K562 (cell line): ENCODE measurements at regions not wholly inside any gene's neighbourhood (a gene's known extent, or its start where the extent isn't known, plus 50 kb on each side); places are given as distances from the start of the nearest gene placed in this dataset.

ENCODE experiments used
- ATAC-seq: fragments of 200-7000 bp; cut with Tn5 transposase; 3 replicates; pipeline ENCODE4 v1.9.1; 2020; ENCODE audit warnings: moderate library complexity
- BruUV-seq: library from RNA; stranded (reverse); fragments of 400-500 nt; replicated peaks from 2 replicates; lab custom pipeline; 2021; lab: Mats Ljungman, UMichigan
- CTCF ChIA-PET: fragments of 300-600 bp; formaldehyde crosslinking; extraction: SDS; loops from one replicate; lab custom pipeline; 2021; ENCODE audit warnings: low intra/inter-chr PET ratio; lab: Yijun Ruan, JAX
- POLR2A ChIA-PET: fragments of 300-600, 350-650 bp; sonication (Branson Sonifier 250); formaldehyde crosslinking; extraction: SDS; loops from one replicate; lab custom pipeline; 2021; ENCODE audit warnings: antibody characterized with exemption, inconsistent platforms; lab: Yijun Ruan, JAX
- DNase-seq, 4 experiments: peaks; one replicate each; pipeline versions ENCODE4 v3.0.0 to v3.0.0-alpha.2; 2011 to 2018; ENCODE audit warnings: low spot score in 3 of 4, mixed read lengths in 3 of 4; ENCODE audit errors: extremely low read depth in 1 of 4
- FAIRE-seq: peaks from 2 replicates; lab custom pipeline; 2011; peaks lifted over from hg19 to GRCh38; lab: Jason Lieb, UNC
- H2AFZ ChIP-seq: 2 replicates; pipeline ENCODE4 v1.6.0; 2011; ENCODE audit warnings: low read depth, low read length, control low read depth, inconsistent platforms
- H3K27ac ChIP-seq: fragments of 200-600 bp; 3 replicates; pipeline ENCODE4 v1.8.0; 2011; ENCODE audit warnings: low read depth, mild to moderate bottlenecking, control low read depth, inconsistent platforms, low read length, moderate library complexity, mixed read lengths; ENCODE audit errors: extremely low read depth
- H3K27me3 ChIP-seq, 2 experiments: fragments of 300-600 bp in 1 of 2; 2 replicates in 1 of 2; 3 replicates in 1 of 2; pipeline versions ENCODE4 v1.6.0 to v1.8.0; 2011; ENCODE audit warnings: inconsistent platforms in 2 of 2, low read length in 2 of 2, mild to moderate bottlenecking in 1 of 2, mixed read lengths in 1 of 2, moderate library complexity in 1 of 2; ENCODE audit not compliant: control insufficient read depth in 2 of 2, insufficient read depth in 2 of 2
- H3K36me3 ChIP-seq: fragments of 300-600 bp; 3 replicates; pipeline ENCODE4 v1.8.0; 2011; ENCODE audit warnings: mild to moderate bottlenecking, low read length, inconsistent platforms; ENCODE audit not compliant: control insufficient read depth, insufficient read depth
- H3K4me1 ChIP-seq, 2 experiments: fragments of 200-600 bp in 1 of 2; replicated peaks in 1 of 2; 2 replicates in 1 of 2; 3 replicates in 1 of 2; pipeline versions ENCODE4 v1.5.1 to v1.8.0; 2011; ENCODE audit warnings: inconsistent platforms in 2 of 2, low read length in 2 of 2, mild to moderate bottlenecking in 1 of 2, mixed read lengths in 1 of 2, moderate library complexity in 1 of 2; ENCODE audit not compliant: control insufficient read depth in 2 of 2, insufficient read depth in 2 of 2
- H3K4me2 ChIP-seq: 2 replicates; pipeline ENCODE4 v1.6.1; 2011; ENCODE audit warnings: low read length, control low read depth, inconsistent platforms, mixed read lengths; ENCODE audit not compliant: insufficient read depth
- H3K4me3 ChIP-seq: fragments of 200-600 bp; sonication (generic), shearing (Covaris generic); 2 replicates; pipeline ENCODE4 v1.5.1; 2016; ENCODE audit warnings: control low read depth, inconsistent platforms
- H3K79me2 ChIP-seq: fragments of 200-600 bp; 3 replicates; pipeline ENCODE4 v1.8.0; 2011; ENCODE audit warnings: low read length, inconsistent platforms; ENCODE audit not compliant: control insufficient read depth, insufficient read depth
- H3K9ac ChIP-seq, 2 experiments: 2 replicates each; pipeline versions ENCODE4 v1.6.0 to v1.6.1; 2011; ENCODE audit warnings: low read depth in 2 of 2, low read length in 2 of 2, control low read depth in 1 of 2, inconsistent platforms in 1 of 2, mild to moderate bottlenecking in 1 of 2, mixed read lengths in 1 of 2; ENCODE audit not compliant: insufficient read depth in 1 of 2
- H3K9me1 ChIP-seq: one replicate; pipeline ENCODE4 v1.6.0; 2011; ENCODE audit warnings: inconsistent platforms, mild to moderate bottlenecking, low read length, moderate library complexity; ENCODE audit not compliant: control insufficient read depth, insufficient read depth
- H3K9me3 ChIP-seq: replicated peaks from 2 replicates; pipeline ENCODE4 v1.5.1; 2011; ENCODE audit warnings: low read depth, low read length, inconsistent platforms; ENCODE audit not compliant: control insufficient read depth, insufficient read depth
- H4K20me1 ChIP-seq: replicated peaks from 2 replicates; pipeline ENCODE4 v1.6.1; 2011; ENCODE audit warnings: low read length, inconsistent platforms, mixed read lengths; ENCODE audit not compliant: control insufficient read depth, insufficient read depth
- BMI1 ChIP-seq: fragments of 150-350 bp; IDR thresholded peaks from 2 replicates; pipeline ENCODE4 v1.6.1; 2014; ENCODE audit warnings: low read length
- RCOR1 ChIP-seq, 2 experiments: IDR thresholded peaks; 2 replicates each; pipeline ENCODE4 v1.6.1; 2012; ENCODE audit warnings: low read depth in 2 of 2, low read length in 2 of 2, borderline replicate concordance in 1 of 2, improper control_type of control experiment in 1 of 2
- TCF7L2 ChIP-seq: fragments of 150-350 bp; IDR thresholded peaks from 2 replicates; pipeline ENCODE4 v1.6.1; 2016; ENCODE audit warnings: low read depth, mild to moderate bottlenecking, low read length, moderate library complexity
- U2AF1 ChIP-seq: fragments of 200-400 bp; formaldehyde crosslinking; optimal IDR thresholded peaks from 2 replicates; pipeline ENCODE3; 2017; ENCODE audit warnings: mild to moderate bottlenecking, low read depth, low read length, moderate library complexity
- ZNF639 ChIP-seq, 2 experiments: fragments of 200-800 bp in 1 of 2; sonication (Bioruptor generic) in 1 of 2; sonication (generic) in 1 of 2; formaldehyde crosslinking in 1 of 2; IDR thresholded peaks in 1 of 2; conservative IDR thresholded peaks in 1 of 2; 2 replicates each; pipeline versions ENCODE4 v1.5.0 to v1.6.1; 2016 to 2020; ENCODE audit warnings: missing compliant biosample characterization in 1 of 2, missing genetic modification characterization in 1 of 2, missing genetic modification reagents in 1 of 2
- WGBS: fragments of 100-300 bp; shearing (Covaris generic); methylation state at CpG from one replicate; pipeline ENCODE4 v1.1.6; 2016; ENCODE audit warnings: low coverage, mixed read lengths; ENCODE audit not compliant: insufficient coverage; ENCODE audit errors: missing lambda C conversion rate; 5-methylcytosine and 5-hydroxymethylcytosine counted together
- in situ Hi-C: fragments of 300-500 bp; cut with MboI; formaldehyde crosslinking; loops from 4 replicates; pipeline ENCODE4 v1.15.0; 2018; ENCODE audit warnings: inconsistent platforms, mixed read lengths
- intact Hi-C: fragments of 100-400 bp; cut with micrococcal nuclease; formaldehyde crosslinking; loops from 2 replicates; pipeline ENCODE4 v1.14.2; 2022
- TF ChIP-seq, protein P1 (sequence below): fragments of 450-650 bp; IDR thresholded peaks from 2 replicates; pipeline ENCODE4 v1.6.1; 2018; ENCODE audit warnings: mild to moderate bottlenecking, low read depth; ENCODE audit not compliant: partially characterized antibody

DNA sequence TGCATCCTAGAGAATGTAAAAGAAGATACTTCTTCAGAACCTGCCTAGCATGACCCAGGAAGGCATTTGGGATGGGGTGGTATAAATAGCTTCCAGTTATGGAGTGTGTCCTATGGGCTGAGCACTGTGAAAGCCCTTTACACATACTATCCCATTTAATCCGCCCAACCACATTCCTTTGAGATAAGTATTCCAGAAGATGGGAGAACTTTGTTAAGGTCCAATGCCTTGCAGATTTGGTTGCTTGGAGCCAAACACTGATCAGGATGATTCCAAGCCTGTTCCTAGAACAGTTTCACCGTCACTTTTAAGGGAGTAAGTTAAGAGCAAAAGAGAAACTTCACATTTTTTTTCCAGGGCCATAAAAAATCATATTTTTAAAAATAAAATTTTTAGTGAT, 82.5 kb upstream of the CLMN start (continued):
- TF ChIP-seq ZNF639 (CRISPR knock-in tag; conservative IDR thresholded peaks at IDR 0.05 in 1 of 2, IDR thresholded peaks at IDR 0.05 in 1 of 2), result no peak
- TF ChIP-seq U2AF1, result no peak
- no peak for TF ChIP-seq RCOR1 (IDR thresholded peaks at IDR 0.05; ENCODE audit: borderline replicate concordance in 1 of 2, low read depth in 2 of 2, low read length in 2 of 2)
- TF ChIP-seq TCF7L2, result no peak

DNA sequence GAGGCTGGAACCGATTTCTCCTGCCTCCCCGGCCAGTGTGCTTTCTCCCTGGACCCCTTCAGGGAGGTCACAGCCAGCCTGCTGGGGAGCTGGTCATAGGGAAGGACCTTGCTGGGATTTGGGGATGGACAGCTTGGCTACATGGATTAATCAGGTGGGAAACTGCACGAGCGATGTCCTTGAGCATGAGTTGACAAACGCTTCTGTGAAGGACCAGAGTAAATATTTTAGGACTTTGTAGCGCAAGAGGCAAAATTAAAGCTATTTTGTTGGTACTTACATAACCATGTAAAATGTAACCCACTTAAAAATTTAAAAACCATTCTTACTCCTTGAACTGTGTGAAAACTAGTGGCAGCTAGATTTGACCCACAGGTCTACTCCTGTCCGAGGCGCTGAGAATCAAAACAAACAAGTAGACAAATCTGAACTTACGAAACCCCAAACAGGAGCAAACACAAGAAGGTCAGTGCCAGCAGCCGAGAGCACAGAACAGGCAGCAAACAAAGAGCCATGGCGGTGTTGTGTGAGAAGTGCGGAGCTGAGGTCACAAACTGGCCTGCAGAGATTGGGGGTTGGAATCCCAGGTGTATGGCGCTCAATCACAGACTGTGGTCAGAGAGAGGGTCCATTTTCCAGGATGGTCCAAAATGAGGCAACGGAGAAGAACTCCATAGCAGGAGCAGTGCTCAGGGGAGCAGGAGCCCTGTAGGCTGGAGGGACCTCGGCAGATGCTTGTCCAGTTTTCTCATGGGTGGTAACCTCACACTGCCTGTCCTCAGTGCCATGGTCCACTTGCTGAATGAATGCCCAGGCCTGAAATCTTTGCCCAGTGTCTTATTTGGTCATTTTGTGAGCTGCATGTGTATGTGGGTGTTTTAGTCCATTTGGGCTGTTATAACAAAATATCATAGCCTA, 79.2 kb upstream of the CLMN start:
- DNase-seq (no peak), FAIRE-seq (no peak), ATAC-seq (no peak)
- H3K9me1 ChIP-seq, result no peaks in the 10 kb centered on the region
- no peak overlapping the region for H3K27ac ChIP-seq
- no peak overlapping the region for H3K4me2 ChIP-seq
- ChIA-PET CTCF (no interaction called here), POLR2A (interaction anchor here (0.7 kb wide), 1 partner anchor 110 kb away, joined by 3 read pairs; no protein-coding TSS in a partner anchor)
- H3K4me1 ChIP-seq, result no peaks in the 10 kb centered on the region
- peaks cover 0 to 19% of the 10 kb centered on the region in 2 experiments; a peak in 2 of 5 replicates for H3K27me3 ChIP-seq
- H3K9me3 ChIP-seq, result no peaks in the 10 kb centered on the region
- TF ChIP-seq BMI1, result no peak
- TF ChIP-seq, protein P1, sequence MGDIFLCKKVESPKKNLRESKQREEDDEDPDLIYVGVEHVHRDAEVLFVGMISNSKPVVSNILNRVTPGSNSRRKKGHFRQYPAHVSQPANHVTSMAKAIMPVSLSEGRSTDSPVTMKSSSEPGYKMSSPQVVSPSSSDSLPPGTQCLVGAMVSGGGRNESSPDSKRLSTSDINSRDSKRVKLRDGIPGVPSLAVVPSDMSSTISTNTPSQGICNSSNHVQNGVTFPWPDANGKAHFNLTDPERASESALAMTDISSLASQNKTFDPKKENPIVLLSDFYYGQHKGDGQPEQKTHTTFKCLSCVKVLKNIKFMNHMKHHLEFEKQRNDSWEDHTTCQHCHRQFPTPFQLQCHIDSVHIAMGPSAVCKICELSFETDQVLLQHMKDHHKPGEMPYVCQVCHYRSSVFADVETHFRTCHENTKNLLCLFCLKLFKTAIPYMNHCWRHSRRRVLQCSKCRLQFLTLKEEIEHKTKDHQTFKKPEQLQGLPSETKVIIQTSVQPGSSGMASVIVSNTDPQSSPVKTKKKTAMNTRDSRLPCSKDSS, result no peak
- no peaks in the 10 kb centered on the region for H3K36me3 ChIP-seq
- H4K20me1 ChIP-seq, result no peaks in the 10 kb centered on the region; the same call in 1 of the 2 replicates
- no peaks in the 10 kb centered on the region for H3K79me2 ChIP-seq
- in situ Hi-C loops, result no loop called here
- 2% methylated on average over 14 of the region's 15 CpGs for WGBS
- H3K4me3 ChIP-seq, result no peak overlapping the region
- H3K9ac ChIP-seq, result no peak overlapping the region
- BruUV-seq, result no TSS peak
- no peak overlapping the region for H2AFZ ChIP-seq
- intact Hi-C loops, result no loop called here
